ENCODE measurements at regions not wholly inside any gene's neighbourhood (a gene's known extent, or its start where the extent isn't known, plus 50 kb on each side); places are given as distances from the start of the nearest gene placed in this dataset.

GRCh38 chr1:219988818-219989217 is 57.5 kb downstream of the EPRS1 start:
- intact Hi-C loops (cut with DNase I): no loop called here
- H3K9me3 ChIP-seq: no peaks in the 10 kb centered on the region
- no peak overlapping the region for H3K27ac ChIP-seq
- no peak overlapping the region for H3K4me3 ChIP-seq
- no peaks in the 10 kb centered on the region for H3K27me3 ChIP-seq
- H3K4me1 ChIP-seq: no peaks in the 10 kb centered on the region
- TF ChIP-seq CTCF (IDR thresholded peaks at IDR 0.05): no peak
- peaks cover 43% of the 10 kb centered on the region for H3K36me3 ChIP-seq
- ATAC-seq: no peak
- no peak for DNase-seq

GRCh38 chr1:219988387-219988786 is 57.9 kb downstream of the EPRS1 start:
- Histone ChIP-seq H3K36me3 (peaks cover 47% of the 10 kb centered on the region), H3K27ac (no peak overlapping the region), H3K9me3 (no peaks in the 10 kb centered on the region), H3K27me3 (no peaks in the 10 kb centered on the region), H3K4me1 (no peaks in the 10 kb centered on the region), H3K4me3 (no peak overlapping the region)
- ATAC-seq (no peak), DNase-seq (no peak)
- TF ChIP-seq CTCF (IDR thresholded peaks at IDR 0.05): no peak
- intact Hi-C loops (cut with DNase I): no loop called here

GRCh38 chr1:219987325-219987724 is 59.0 kb upstream of the SLC30A10 start:
- intact Hi-C loops (cut with DNase I): no loop called here
- DNase-seq (no peak), ATAC-seq (no peak)
- H3K9me3 ChIP-seq: no peaks in the 10 kb centered on the region
- H3K4me3 ChIP-seq: no peak overlapping the region
- no peaks in the 10 kb centered on the region for H3K4me1 ChIP-seq
- no peak for TF ChIP-seq CTCF (IDR thresholded peaks at IDR 0.05)
- no peaks in the 10 kb centered on the region for H3K27me3 ChIP-seq
- H3K27ac ChIP-seq: no peak overlapping the region
- peaks cover 58% of the 10 kb centered on the region for H3K36me3 ChIP-seq

GRCh38 chr1:219985169-219985568 is 56.8 kb upstream of the SLC30A10 start:
- Histone ChIP-seq H3K27me3 (no peaks in the 10 kb centered on the region), H3K36me3 (peaks cover 78% of the 10 kb centered on the region), H3K4me1 (no peaks in the 10 kb centered on the region), H3K9me3 (no peaks in the 10 kb centered on the region), H3K4me3 (no peak overlapping the region), H3K27ac (no peak overlapping the region)
- ATAC-seq (no peak), DNase-seq (no peak)
- intact Hi-C loops (cut with DNase I): no loop called here
- TF ChIP-seq CTCF (IDR thresholded peaks at IDR 0.05): no peak

Measured in upper lobe of right lung (tissue), 1 donor.